Stomach (tissue), 8 donors: ENCODE measurements at regions not wholly inside any gene's neighbourhood (a gene's known extent, or its start where the extent isn't known, plus 50 kb on each side); places are given as distances from the start of the nearest gene placed in this dataset.

Source experiments
- DNase-seq, 2 donors: peaks; one replicate each; pipeline versions ENCODE4 v3.0.0 to v3.0.0-alpha.2; 2013 to 2019
- H3K27ac ChIP-seq, 5 donors: fragments of 200-600 bp in 4 of 5; sonication (generic) in 4 of 5; one replicate each; pipeline ENCODE4 v1.5.1; 2013 to 2019; ENCODE audit warnings: mild to moderate bottlenecking in 1 of 5, moderate library complexity in 1 of 5
- H3K27me3 ChIP-seq, 3 donors: fragments of 200-600 bp; sonication (generic); one replicate each; pipeline ENCODE4 v1.5.1; 2017 to 2019; ENCODE audit warnings: mixed run types in 1 of 3
- H3K36me3 ChIP-seq, 4 donors: fragments of 200-600 bp; sonication (generic); 1 replicate in 3 of 4; 2 replicates in 1 of 4; pipeline ENCODE4 v1.5.1; 2016 to 2019
- H3K4me1 ChIP-seq, 4 donors: fragments of 200-600 bp; sonication (generic); one replicate each; pipeline ENCODE4 v1.5.1; 2016 to 2019
- H3K4me3 ChIP-seq, 4 donors: fragments of 200-600 bp; sonication (generic) in 3 of 4; one replicate each; pipeline ENCODE4 v1.5.1; 2016 to 2019; ENCODE audit warnings: mild to moderate bottlenecking in 1 of 4
- H3K9me3 ChIP-seq, 4 donors: fragments of 200-600 bp; sonication (generic); one replicate each; pipeline ENCODE4 v1.5.1; 2016 to 2019
- CTCF ChIP-seq, 7 experiments: fragments of 450-650 bp in 4 of 7; fragments of 200-600 bp in 3 of 7; sonication (generic) in 3 of 7; IDR thresholded peaks; one replicate each; pipeline ENCODE4 v1.5.1; 2016 to 2019; ENCODE audit warnings: antibody characterized with exemption in 7 of 7, control low read depth in 2 of 7, mild to moderate bottlenecking in 1 of 7
- EP300 ChIP-seq: sonication (generic); formaldehyde crosslinking; IDR thresholded peaks from one replicate; pipeline ENCODE4 v1.6.1; 2017; ENCODE audit warnings: antibody characterized with exemption
- POLR2A ChIP-seq, 4 donors: fragments of 450-650 bp; IDR thresholded peaks; one replicate each; pipeline ENCODE4 v1.6.1; 2016; ENCODE audit warnings: antibody characterized with exemption in 4 of 4, control low read depth in 2 of 4, mild to moderate bottlenecking in 1 of 4, moderate library complexity in 1 of 4
- POLR2AphosphoS5 ChIP-seq, 3 donors: sonication (generic); formaldehyde crosslinking; IDR thresholded peaks; one replicate each; pipeline ENCODE4 v1.6.1; 2016; ENCODE audit warnings: antibody characterized with exemption in 3 of 3
- WGBS, 5 donors: extraction: QIAGEN DNeasy Blood & Tissue Kit in 3 of 5; methylation state at CpG; one replicate each; pipeline versions ENCODE4 v1.1.5 to v1.1.7; 2013 to 2018; 5-methylcytosine and 5-hydroxymethylcytosine counted together
- intact Hi-C: fragments of 100-400 bp; cut with DNase I; formaldehyde crosslinking; loops from one replicate; pipeline ENCODE4 v1.15.1; 2023; ENCODE audit warnings: low total_unique reads
- donor health status: healthy with polysubstance abuse.
- donor health status: Bipolar disorder and iron deficiency.
- donor health status: healthy.

- no peak for TF ChIP-seq POLR2A (IDR thresholded peaks at IDR 0.05)
- TF ChIP-seq POLR2AphosphoS5 (IDR thresholded peaks at IDR 0.05) = no peak
- TF ChIP-seq EP300 = no peak
- no peak for TF ChIP-seq CTCF (IDR thresholded peaks at IDR 0.05)
- Histone ChIP-seq H3K4me1 (no peaks in the 10 kb centered on the region), H3K27ac (no peak overlapping the region), H3K4me3 (no peak overlapping the region), H3K36me3 (no peaks in the 10 kb centered on the region), H3K27me3 (no peaks in the 10 kb centered on the region), H3K9me3 (no peaks in the 10 kb centered on the region)
- WGBS, 5 donors = 82 to 86% (median 84%) methylated on average over 9 of the region's 9 CpGs
- no peak for DNase-seq
- intact Hi-C loops = no loop called here
These were observed 334.0 kb downstream of the SOCS6 start for GRCh38 chr18:70622622-70623419.

GRCh38 chr18:70621710-70622109, 332.9 kb downstream of the SOCS6 start:
- WGBS, 5 donors = 5 to 19% (median 14%) methylated on average over 4 of the region's 4 CpGs
- Histone ChIP-seq H3K27me3 (no peaks in the 10 kb centered on the region), H3K36me3 (no peaks in the 10 kb centered on the region), H3K9me3 (no peaks in the 10 kb centered on the region), H3K27ac (no peak overlapping the region), H3K4me1 (no peaks in the 10 kb centered on the region), H3K4me3 (no peak overlapping the region)
- DNase-seq = peak in 1 of 2 donors; percentile 16
- intact Hi-C loops = no loop called here
- TF ChIP-seq EP300 (no peak), POLR2AphosphoS5 (IDR thresholded peaks at IDR 0.05) (no peak), POLR2A (IDR thresholded peaks at IDR 0.05) (no peak), CTCF (IDR thresholded peaks at IDR 0.05) (no peak)

GRCh38 chr18:70620837-70621612, 332.2 kb downstream of the SOCS6 start:
- Histone ChIP-seq H3K27ac (no peak overlapping the region), H3K9me3 (no peaks in the 10 kb centered on the region), H3K4me3 (no peak overlapping the region), H3K4me1 (no peaks in the 10 kb centered on the region), H3K27me3 (no peaks in the 10 kb centered on the region), H3K36me3 (no peaks in the 10 kb centered on the region)
- no peak for DNase-seq
- TF ChIP-seq CTCF (IDR thresholded peaks at IDR 0.05) = no peak
- TF ChIP-seq POLR2AphosphoS5 (IDR thresholded peaks at IDR 0.05) = no peak
- TF ChIP-seq POLR2A (IDR thresholded peaks at IDR 0.05) = no peak
- TF ChIP-seq EP300 = no peak
- WGBS, 5 donors = 57 to 69% (median 62%) methylated on average over 2 of the region's 2 CpGs
- intact Hi-C loops = no loop called here

- H3K4me1 ChIP-seq = no peaks in the 10 kb centered on the region
- H3K4me3 ChIP-seq = no peak overlapping the region
- H3K36me3 ChIP-seq = no peaks in the 10 kb centered on the region
- WGBS, 5 donors = 66 to 91% (median 83%) methylated on average over 2 of the region's 2 CpGs
- no peak for DNase-seq
- H3K27me3 ChIP-seq = no peaks in the 10 kb centered on the region
- TF ChIP-seq POLR2A (IDR thresholded peaks at IDR 0.05) = no peak
- no peak for TF ChIP-seq EP300
- no peak for TF ChIP-seq POLR2AphosphoS5 (IDR thresholded peaks at IDR 0.05)
- TF ChIP-seq CTCF (IDR thresholded peaks at IDR 0.05) = no peak
- no peak overlapping the region for H3K27ac ChIP-seq
- intact Hi-C loops = no loop called here
- H3K9me3 ChIP-seq = peaks cover 0 to 4% (median 0%) of the 10 kb centered on the region in 4 donors
These were observed 328.3 kb downstream of the SOCS6 start for GRCh38 chr18:70617020-70617763.
